ENCODE measurements at regions not wholly inside any gene's neighbourhood (a gene's known extent, or its start where the extent isn't known, plus 50 kb on each side); places are given as distances from the start of the nearest gene placed in this dataset.

GRCh38 chr1:218030846-218031245 lies 254.2 kb upstream of the RRP15 start:
- intact Hi-C loops (cut with DNase I), result no loop called here
- H3K4me1 ChIP-seq, result peaks cover 0 to 6% (median 0%) of the 10 kb centered on the region in 4 donors
- H3K27ac ChIP-seq (replicated peaks in 1 of 4), result no peak overlapping the region
- no peaks in the 10 kb centered on the region for H3K9me3 ChIP-seq
- no peak for DNase-seq (ENCODE audit: extremely low spot score)
- no peak overlapping the region for H3K4me3 ChIP-seq
- H3K27me3 ChIP-seq, result no peaks in the 10 kb centered on the region
- no peaks in the 10 kb centered on the region for H3K36me3 ChIP-seq
- no peak for TF ChIP-seq POLR2A (IDR thresholded peaks at IDR 0.05; ENCODE audit: low read depth)
- TF ChIP-seq EP300 (IDR thresholded peaks at IDR 0.05), result no peak
- TF ChIP-seq POLR2AphosphoS5 (IDR thresholded peaks at IDR 0.05), result no peak
- TF ChIP-seq CTCF (IDR thresholded peaks at IDR 0.05), result no peak

GRCh38 chr1:218031901-218032300 lies 253.2 kb upstream of the RRP15 start:
- Histone ChIP-seq H3K9me3 (no peaks in the 10 kb centered on the region), H3K4me3 (peak overlapping the region in 1 of 4 donors; percentile 10), H3K27ac (replicated peaks in 1 of 4) (no peak overlapping the region), H3K4me1 (peaks cover 0 to 6% (median 0%) of the 10 kb centered on the region in 4 donors), H3K27me3 (no peaks in the 10 kb centered on the region), H3K36me3 (no peaks in the 10 kb centered on the region)
- DNase-seq (ENCODE audit: extremely low spot score), result no peak
- WGBS, result 31% methylated on average over 8 of the region's 8 CpGs
- intact Hi-C loops (cut with DNase I), result no loop called here
- TF ChIP-seq EP300 (IDR thresholded peaks at IDR 0.05) (no peak), CTCF (IDR thresholded peaks at IDR 0.05) (no peak), POLR2AphosphoS5 (IDR thresholded peaks at IDR 0.05) (no peak), POLR2A (IDR thresholded peaks at IDR 0.05; ENCODE audit: low read depth) (no peak)

- DNase-seq (ENCODE audit: extremely low spot score), result no peak
- Histone ChIP-seq H3K4me3 (no peak overlapping the region), H3K9me3 (no peaks in the 10 kb centered on the region), H3K4me1 (peaks cover 0 to 6% (median 0%) of the 10 kb centered on the region in 4 donors), H3K27me3 (no peaks in the 10 kb centered on the region), H3K27ac (replicated peaks in 1 of 4) (no peak overlapping the region), H3K36me3 (no peaks in the 10 kb centered on the region)
- TF ChIP-seq POLR2AphosphoS5 (IDR thresholded peaks at IDR 0.05), result no peak
- no peak for TF ChIP-seq EP300 (IDR thresholded peaks at IDR 0.05)
- WGBS, result 65% methylated on average over 7 of the region's 7 CpGs
- intact Hi-C loops (cut with DNase I), result no loop called here
These were observed 250.6 kb upstream of the RRP15 start for GRCh38 chr1:218034468-218034867.

- Histone ChIP-seq H3K9me3 (no peaks in the 10 kb centered on the region), H3K4me1 (no peaks in the 10 kb centered on the region), H3K27me3 (no peaks in the 10 kb centered on the region), H3K4me3 (no peak overlapping the region), H3K27ac (replicated peaks in 1 of 4) (no peak overlapping the region), H3K36me3 (no peaks in the 10 kb centered on the region)
- DNase-seq (ENCODE audit: extremely low spot score), result no peak
- TF ChIP-seq POLR2AphosphoS5 (IDR thresholded peaks at IDR 0.05) (no peak), POLR2A (IDR thresholded peaks at IDR 0.05; ENCODE audit: low read depth) (no peak), EP300 (IDR thresholded peaks at IDR 0.05) (no peak), CTCF (IDR thresholded peaks at IDR 0.05) (no peak)
- intact Hi-C loops (cut with DNase I), result no loop called here
- 75% methylated on average over 1 of the region's 1 CpG for WGBS
These were observed 236.2 kb upstream of the RRP15 start for GRCh38 chr1:218048828-218049420.

GRCh38 chr1:218049641-218050040 lies 235.5 kb upstream of the RRP15 start:
- TF ChIP-seq POLR2A (IDR thresholded peaks at IDR 0.05; ENCODE audit: low read depth) (no peak), POLR2AphosphoS5 (IDR thresholded peaks at IDR 0.05) (no peak), CTCF (IDR thresholded peaks at IDR 0.05) (no peak), EP300 (IDR thresholded peaks at IDR 0.05) (no peak)
- whole genome bisulfite sequencing, result 73% methylated on average over 9 of the region's 9 CpGs
- no peak overlapping the region for H3K4me3 ChIP-seq
- no peaks in the 10 kb centered on the region for H3K9me3 ChIP-seq
- no peak for DNase-seq (ENCODE audit: extremely low spot score)
- no peaks in the 10 kb centered on the region for H3K27me3 ChIP-seq
- H3K27ac ChIP-seq (replicated peaks in 1 of 4), result no peak overlapping the region
- intact Hi-C loops (cut with DNase I), result no loop called here
- H3K36me3 ChIP-seq, result no peaks in the 10 kb centered on the region
- no peaks in the 10 kb centered on the region for H3K4me1 ChIP-seq

Data from esophagus muscularis mucosa (tissue), 4 donors.